K562 (cell line): ENCODE measurements at regions not wholly inside any gene's neighbourhood (a gene's known extent, or its start where the extent isn't known, plus 50 kb on each side); places are given as distances from the start of the nearest gene placed in this dataset.
A peak's percentile ranks its signal among the peaks of the same experiment; 100 is the strongest.
"Not testable (repeated sequence)": the region's sequence is repeated elsewhere in the genome, so short reads cannot be mapped to it uniquely, and the experiment has no call there.

Experiments used
- ATAC-seq: fragments of 200-7000 bp; cut with Tn5 transposase; 3 replicates; pipeline ENCODE4 v1.9.1; 2020; ENCODE audit warnings: moderate library complexity
- BruUV-seq: library from RNA; stranded (reverse); fragments of 400-500 nt; replicated peaks from 2 replicates; lab custom pipeline; 2021; lab: Mats Ljungman, UMichigan
- CTCF ChIA-PET: fragments of 300-600 bp; formaldehyde crosslinking; extraction: SDS; loops from one replicate; lab custom pipeline; 2021; ENCODE audit warnings: low intra/inter-chr PET ratio; lab: Yijun Ruan, JAX
- POLR2A ChIA-PET: fragments of 300-600, 350-650 bp; sonication (Branson Sonifier 250); formaldehyde crosslinking; extraction: SDS; loops from one replicate; lab custom pipeline; 2021; ENCODE audit warnings: antibody characterized with exemption, inconsistent platforms; lab: Yijun Ruan, JAX
- DNase-seq, 4 experiments: peaks; one replicate each; pipeline versions ENCODE4 v3.0.0 to v3.0.0-alpha.2; 2011 to 2018; ENCODE audit warnings: low spot score in 3 of 4, mixed read lengths in 3 of 4; ENCODE audit errors: extremely low read depth in 1 of 4
- FAIRE-seq: peaks from 2 replicates; lab custom pipeline; 2011; peaks lifted over from hg19 to GRCh38; lab: Jason Lieb, UNC
- H2AFZ ChIP-seq: 2 replicates; pipeline ENCODE4 v1.6.0; 2011; ENCODE audit warnings: low read depth, low read length, control low read depth, inconsistent platforms
- H3K27ac ChIP-seq: fragments of 200-600 bp; 3 replicates; pipeline ENCODE4 v1.8.0; 2011; ENCODE audit warnings: low read depth, mild to moderate bottlenecking, control low read depth, inconsistent platforms, low read length, moderate library complexity, mixed read lengths; ENCODE audit errors: extremely low read depth
- H3K27me3 ChIP-seq, 2 experiments: fragments of 300-600 bp in 1 of 2; 2 replicates in 1 of 2; 3 replicates in 1 of 2; pipeline versions ENCODE4 v1.6.0 to v1.8.0; 2011; ENCODE audit warnings: inconsistent platforms in 2 of 2, low read length in 2 of 2, mild to moderate bottlenecking in 1 of 2, mixed read lengths in 1 of 2, moderate library complexity in 1 of 2; ENCODE audit not compliant: control insufficient read depth in 2 of 2, insufficient read depth in 2 of 2
- H3K36me3 ChIP-seq: fragments of 300-600 bp; 3 replicates; pipeline ENCODE4 v1.8.0; 2011; ENCODE audit warnings: mild to moderate bottlenecking, low read length, inconsistent platforms; ENCODE audit not compliant: control insufficient read depth, insufficient read depth
- H3K4me1 ChIP-seq, 2 experiments: fragments of 200-600 bp in 1 of 2; replicated peaks in 1 of 2; 2 replicates in 1 of 2; 3 replicates in 1 of 2; pipeline versions ENCODE4 v1.5.1 to v1.8.0; 2011; ENCODE audit warnings: inconsistent platforms in 2 of 2, low read length in 2 of 2, mild to moderate bottlenecking in 1 of 2, mixed read lengths in 1 of 2, moderate library complexity in 1 of 2; ENCODE audit not compliant: control insufficient read depth in 2 of 2, insufficient read depth in 2 of 2
- H3K4me2 ChIP-seq: 2 replicates; pipeline ENCODE4 v1.6.1; 2011; ENCODE audit warnings: low read length, control low read depth, inconsistent platforms, mixed read lengths; ENCODE audit not compliant: insufficient read depth
- H3K4me3 ChIP-seq: fragments of 200-600 bp; sonication (generic), shearing (Covaris generic); 2 replicates; pipeline ENCODE4 v1.5.1; 2016; ENCODE audit warnings: control low read depth, inconsistent platforms
- H3K79me2 ChIP-seq: fragments of 200-600 bp; 3 replicates; pipeline ENCODE4 v1.8.0; 2011; ENCODE audit warnings: low read length, inconsistent platforms; ENCODE audit not compliant: control insufficient read depth, insufficient read depth
- H3K9ac ChIP-seq, 2 experiments: 2 replicates each; pipeline versions ENCODE4 v1.6.0 to v1.6.1; 2011; ENCODE audit warnings: low read depth in 2 of 2, low read length in 2 of 2, control low read depth in 1 of 2, inconsistent platforms in 1 of 2, mild to moderate bottlenecking in 1 of 2, mixed read lengths in 1 of 2; ENCODE audit not compliant: insufficient read depth in 1 of 2
- H3K9me1 ChIP-seq: one replicate; pipeline ENCODE4 v1.6.0; 2011; ENCODE audit warnings: inconsistent platforms, mild to moderate bottlenecking, low read length, moderate library complexity; ENCODE audit not compliant: control insufficient read depth, insufficient read depth
- H3K9me3 ChIP-seq: replicated peaks from 2 replicates; pipeline ENCODE4 v1.5.1; 2011; ENCODE audit warnings: low read depth, low read length, inconsistent platforms; ENCODE audit not compliant: control insufficient read depth, insufficient read depth
- H4K20me1 ChIP-seq: replicated peaks from 2 replicates; pipeline ENCODE4 v1.6.1; 2011; ENCODE audit warnings: low read length, inconsistent platforms, mixed read lengths; ENCODE audit not compliant: control insufficient read depth, insufficient read depth
- CTBP1 ChIP-seq: fragments of 450-650 bp; IDR thresholded peaks from 2 replicates; pipeline ENCODE4 v1.6.1; 2016; ENCODE audit warnings: borderline replicate concordance
- RAD21 ChIP-seq, 2 experiments: fragments of 250-450 bp in 1 of 2; fragments of 450-650 bp in 1 of 2; sonication (Bioruptor Pico) in 1 of 2; formaldehyde crosslinking in 1 of 2; IDR thresholded peaks in 1 of 2; conservative IDR thresholded peaks in 1 of 2; 2 replicates each; pipeline versions ENCODE4 v1.4.0 to v1.8.0; 2020 to 2022; ENCODE audit warnings: mild to moderate bottlenecking in 2 of 2, moderate library complexity in 1 of 2
- SMC3 ChIP-seq: conservative IDR thresholded peaks from 2 replicates; pipeline ENCODE4 v1.6.1; 2011; ENCODE audit warnings: low read depth, low read length, improper control_type of control experiment; ENCODE audit not compliant: insufficient read depth
- YY1 ChIP-seq, 3 experiments: IDR thresholded peaks; 2 replicates each; pipeline ENCODE4 v1.6.1; 2011; ENCODE audit warnings: low read length in 2 of 3, mild to moderate bottlenecking in 2 of 3, moderate library complexity in 2 of 3, borderline replicate concordance in 1 of 3, control low read depth in 1 of 3, low read depth in 1 of 3; ENCODE audit not compliant: insufficient read depth in 3 of 3, insufficient replicate concordance in 2 of 3, control insufficient read depth in 1 of 3, insufficient read length in 1 of 3; ENCODE audit errors: extremely low read depth in 1 of 3
- WGBS: fragments of 100-300 bp; shearing (Covaris generic); methylation state at CpG from one replicate; pipeline ENCODE4 v1.1.6; 2016; ENCODE audit warnings: low coverage, mixed read lengths; ENCODE audit not compliant: insufficient coverage; ENCODE audit errors: missing lambda C conversion rate; 5-methylcytosine and 5-hydroxymethylcytosine counted together
- in situ Hi-C: fragments of 300-500 bp; cut with MboI; formaldehyde crosslinking; loops from 4 replicates; pipeline ENCODE4 v1.15.0; 2018; ENCODE audit warnings: inconsistent platforms, mixed read lengths
- intact Hi-C: fragments of 100-400 bp; cut with micrococcal nuclease; formaldehyde crosslinking; loops from 2 replicates; pipeline ENCODE4 v1.14.2; 2022
- TF ChIP-seq, protein P1 (sequence below), 3 experiments: IDR thresholded peaks in 2 of 3; conservative IDR thresholded peaks in 1 of 3; 2 replicates each; pipeline ENCODE4 v1.5.1; 2011 to 2012; ENCODE audit warnings: low read length in 3 of 3, mild to moderate bottlenecking in 3 of 3, control low read depth in 2 of 3, improper control_type of control experiment in 1 of 3, inconsistent platforms in 1 of 3, low read depth in 1 of 3, mixed read lengths in 1 of 3, moderate library complexity in 1 of 3; ENCODE audit not compliant: insufficient read depth in 2 of 3
- TF ChIP-seq, protein P2 (sequence below), 2 experiments: fragments of 450-650 bp; formaldehyde crosslinking in 1 of 2; IDR thresholded peaks; 2 replicates each; pipeline versions ENCODE4 v1.4.0 to v1.6.1; 2014 to 2020; ENCODE audit warnings: mild to moderate bottlenecking in 2 of 2, borderline replicate concordance in 1 of 2, low read depth in 1 of 2

DNA sequence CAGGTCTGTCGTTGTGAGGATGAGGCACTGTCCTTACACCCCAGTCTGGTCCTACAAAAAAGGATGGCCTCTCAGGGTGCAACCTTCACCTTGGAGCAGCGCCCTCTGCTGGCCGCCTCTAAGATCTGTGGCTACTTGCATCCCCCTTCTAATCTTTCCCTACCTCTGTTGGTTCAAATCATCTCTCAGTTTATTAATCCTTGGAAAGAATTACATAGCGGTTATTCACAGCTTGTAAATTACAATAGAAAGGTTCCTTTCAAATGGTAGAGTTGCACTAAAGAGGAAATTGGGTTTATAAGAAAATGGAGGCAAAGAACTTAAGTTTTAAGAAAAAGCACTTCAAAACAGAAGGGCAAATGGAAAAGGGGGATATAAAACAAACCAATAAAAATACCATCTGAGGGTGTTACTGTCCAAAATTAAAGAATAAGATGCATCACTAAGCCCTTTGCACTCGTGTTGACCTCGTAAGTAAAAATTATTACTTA lies 102.0 kb upstream of the PLEKHM1 start:
- in situ Hi-C loops = loop anchor here (25.0 kb wide), 1 partner anchor 1220 kb away; the partner anchor contains the start of gene WNT3
- H3K9me3 ChIP-seq, H4K20me1 ChIP-seq, BruUV-seq, H3K4me1 ChIP-seq, H3K27ac ChIP-seq, H3K4me2 ChIP-seq, H3K36me3 ChIP-seq, H3K4me3 ChIP-seq, CTCF ChIA-PET, H3K79me2 ChIP-seq, H3K9me1 ChIP-seq, H2AFZ ChIP-seq, H3K9ac ChIP-seq, H3K27me3 ChIP-seq, POLR2A ChIA-PET: not testable (repeated sequence)
- intact Hi-C loops = loop anchor here (5.0 kb wide), 1 partner anchor 165 kb away; no protein-coding TSS in a partner anchor
- ATAC-seq = peak; percentile 95
- WGBS = 0% methylated on average over 5 of the region's 6 CpGs
- peak; percentile 64 to 81 (median 68) for DNase-seq
- TF ChIP-seq, protein P1, sequence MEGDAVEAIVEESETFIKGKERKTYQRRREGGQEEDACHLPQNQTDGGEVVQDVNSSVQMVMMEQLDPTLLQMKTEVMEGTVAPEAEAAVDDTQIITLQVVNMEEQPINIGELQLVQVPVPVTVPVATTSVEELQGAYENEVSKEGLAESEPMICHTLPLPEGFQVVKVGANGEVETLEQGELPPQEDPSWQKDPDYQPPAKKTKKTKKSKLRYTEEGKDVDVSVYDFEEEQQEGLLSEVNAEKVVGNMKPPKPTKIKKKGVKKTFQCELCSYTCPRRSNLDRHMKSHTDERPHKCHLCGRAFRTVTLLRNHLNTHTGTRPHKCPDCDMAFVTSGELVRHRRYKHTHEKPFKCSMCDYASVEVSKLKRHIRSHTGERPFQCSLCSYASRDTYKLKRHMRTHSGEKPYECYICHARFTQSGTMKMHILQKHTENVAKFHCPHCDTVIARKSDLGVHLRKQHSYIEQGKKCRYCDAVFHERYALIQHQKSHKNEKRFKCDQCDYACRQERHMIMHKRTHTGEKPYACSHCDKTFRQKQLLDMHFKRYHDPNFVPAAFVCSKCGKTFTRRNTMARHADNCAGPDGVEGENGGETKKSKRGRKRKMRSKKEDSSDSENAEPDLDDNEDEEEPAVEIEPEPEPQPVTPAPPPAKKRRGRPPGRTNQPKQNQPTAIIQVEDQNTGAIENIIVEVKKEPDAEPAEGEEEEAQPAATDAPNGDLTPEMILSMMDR (IDR thresholded peaks at IDR 0.05 in 2 of 3, conservative IDR thresholded peaks at IDR 0.05 in 1 of 3; ENCODE audit: insufficient read depth in 2 of 3, low read depth in 1 of 3, low read length in 3 of 3) = peak; percentile 64 to 71 (median 67)
- peak in 1 of 3 experiments; percentile 15 for TF ChIP-seq YY1 (IDR thresholded peaks at IDR 0.05; ENCODE audit: borderline replicate concordance in 1 of 3, control insufficient read depth in 1 of 3, extremely low read depth in 1 of 3, insufficient read depth in 3 of 3, insufficient read length in 1 of 3, insufficient replicate concordance in 2 of 3, low read depth in 1 of 3, low read length in 2 of 3)
- TF ChIP-seq, protein P2, sequence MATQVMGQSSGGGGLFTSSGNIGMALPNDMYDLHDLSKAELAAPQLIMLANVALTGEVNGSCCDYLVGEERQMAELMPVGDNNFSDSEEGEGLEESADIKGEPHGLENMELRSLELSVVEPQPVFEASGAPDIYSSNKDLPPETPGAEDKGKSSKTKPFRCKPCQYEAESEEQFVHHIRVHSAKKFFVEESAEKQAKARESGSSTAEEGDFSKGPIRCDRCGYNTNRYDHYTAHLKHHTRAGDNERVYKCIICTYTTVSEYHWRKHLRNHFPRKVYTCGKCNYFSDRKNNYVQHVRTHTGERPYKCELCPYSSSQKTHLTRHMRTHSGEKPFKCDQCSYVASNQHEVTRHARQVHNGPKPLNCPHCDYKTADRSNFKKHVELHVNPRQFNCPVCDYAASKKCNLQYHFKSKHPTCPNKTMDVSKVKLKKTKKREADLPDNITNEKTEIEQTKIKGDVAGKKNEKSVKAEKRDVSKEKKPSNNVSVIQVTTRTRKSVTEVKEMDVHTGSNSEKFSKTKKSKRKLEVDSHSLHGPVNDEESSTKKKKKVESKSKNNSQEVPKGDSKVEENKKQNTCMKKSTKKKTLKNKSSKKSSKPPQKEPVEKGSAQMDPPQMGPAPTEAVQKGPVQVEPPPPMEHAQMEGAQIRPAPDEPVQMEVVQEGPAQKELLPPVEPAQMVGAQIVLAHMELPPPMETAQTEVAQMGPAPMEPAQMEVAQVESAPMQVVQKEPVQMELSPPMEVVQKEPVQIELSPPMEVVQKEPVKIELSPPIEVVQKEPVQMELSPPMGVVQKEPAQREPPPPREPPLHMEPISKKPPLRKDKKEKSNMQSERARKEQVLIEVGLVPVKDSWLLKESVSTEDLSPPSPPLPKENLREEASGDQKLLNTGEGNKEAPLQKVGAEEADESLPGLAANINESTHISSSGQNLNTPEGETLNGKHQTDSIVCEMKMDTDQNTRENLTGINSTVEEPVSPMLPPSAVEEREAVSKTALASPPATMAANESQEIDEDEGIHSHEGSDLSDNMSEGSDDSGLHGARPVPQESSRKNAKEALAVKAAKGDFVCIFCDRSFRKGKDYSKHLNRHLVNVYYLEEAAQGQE (IDR thresholded peaks at IDR 0.05; ENCODE audit: borderline replicate concordance) = peak; percentile 56; the same call in 1 of the 2 replicates
- TF ChIP-seq, protein P2 (CRISPR knock-in tag; IDR thresholded peaks at IDR 0.05; ENCODE audit: low read depth) = not testable (repeated sequence)
- TF ChIP-seq SMC3 = 0 out of 2 replicates have a peak, but pooled peaks have one; percentile 30
- TF ChIP-seq RAD21 (CRISPR knock-in tag; conservative IDR thresholded peaks at IDR 0.05 in 1 of 2, IDR thresholded peaks at IDR 0.05 in 1 of 2) = peak; percentile 55 to 71
- TF ChIP-seq CTBP1 = 0 out of 2 replicates have a peak, but pooled peaks have one; percentile 23
- FAIRE-seq = peak; percentile 70
